HEK293T (cell line): ENCODE measurements at regions not wholly inside any gene's neighbourhood (a gene's known extent, or its start where the extent isn't known, plus 50 kb on each side); places are given as distances from the start of the nearest gene placed in this dataset.

Experiments used
- ARNT ChIP-seq: fragments of 450-650 bp; IDR thresholded peaks from 2 replicates; pipeline ENCODE4 v1.6.1; 2017; ENCODE audit warnings: mild to moderate bottlenecking
- BHLHE40 ChIP-seq: fragments of 450-650 bp; IDR thresholded peaks from 2 replicates; pipeline ENCODE4 v1.6.1; 2016; ENCODE audit warnings: mild to moderate bottlenecking, moderate library complexity, borderline replicate concordance
- CTBP1 ChIP-seq: fragments of 450-650 bp; IDR thresholded peaks from 2 replicates; pipeline ENCODE4 v1.6.1; 2016; ENCODE audit warnings: borderline replicate concordance
- ELF4 ChIP-seq: fragments of 450-650 bp; IDR thresholded peaks from 2 replicates; pipeline ENCODE4 v1.6.1; 2017; ENCODE audit warnings: antibody characterized with exemption
- FOXA1 ChIP-seq: fragments of 450-650 bp; IDR thresholded peaks from 2 replicates; pipeline ENCODE4 v1.6.1; 2016; ENCODE audit warnings: mild to moderate bottlenecking
- FOXK2 ChIP-seq: fragments of 450-650 bp; IDR thresholded peaks from 2 replicates; pipeline ENCODE4 v1.6.1; 2016; ENCODE audit warnings: mild to moderate bottlenecking
- FOXM1 ChIP-seq: fragments of 450-650 bp; IDR thresholded peaks from 2 replicates; pipeline ENCODE4 v1.6.1; 2017; ENCODE audit warnings: mild to moderate bottlenecking, borderline replicate concordance
- HDGF ChIP-seq: fragments of 450-650 bp; IDR thresholded peaks from 2 replicates; pipeline ENCODE4 v1.6.1; 2017; ENCODE audit warnings: antibody characterized with exemption, borderline replicate concordance
- L3MBTL2 ChIP-seq: fragments of 450-650 bp; conservative IDR thresholded peaks from 2 replicates; pipeline ENCODE4 v1.6.1; 2016; ENCODE audit warnings: mild to moderate bottlenecking
- SP1 ChIP-seq: fragments of 450-650 bp; IDR thresholded peaks from 2 replicates; pipeline ENCODE4 v1.6.1; 2017
- SUZ12 ChIP-seq: fragments of 450-650 bp; IDR thresholded peaks from 2 replicates; pipeline ENCODE4 v1.6.1; 2016; ENCODE audit warnings: mild to moderate bottlenecking
- TF ChIP-seq, protein P1 (sequence below): fragments of 450-650 bp; IDR thresholded peaks from 2 replicates; pipeline ENCODE4 v1.6.1; 2016

DNA sequence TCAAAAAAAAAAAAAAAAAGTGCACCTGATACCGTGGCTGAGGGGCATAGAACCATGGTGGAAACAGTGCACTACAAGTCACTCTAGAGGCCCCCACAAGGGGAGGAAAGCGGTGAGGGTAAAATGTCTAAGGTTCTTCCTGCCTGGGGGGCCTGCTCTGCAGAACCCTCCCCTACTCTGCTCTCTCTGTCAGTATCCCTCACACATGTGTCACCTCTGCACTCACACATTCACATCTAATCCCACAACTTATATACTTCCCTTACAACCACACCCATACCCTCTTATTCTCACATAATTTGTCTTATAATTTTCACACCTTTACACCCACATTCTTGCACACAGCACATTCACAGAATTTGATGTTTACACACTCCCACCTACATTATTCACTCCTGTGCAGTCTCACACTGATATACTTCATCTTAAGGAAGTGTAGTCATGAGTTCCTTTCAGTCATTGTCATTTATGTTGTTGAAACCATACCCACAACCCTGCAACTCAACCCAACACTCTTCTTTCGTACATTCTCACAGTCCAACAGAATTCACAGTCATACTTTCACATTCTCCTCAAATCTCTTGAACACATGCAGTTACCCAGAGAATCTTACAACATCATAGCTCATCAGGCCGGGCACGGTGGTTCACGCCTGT, 68.0 kb upstream of the PAX2 start:
- TF ChIP-seq FOXM1, result no peak
- TF ChIP-seq BHLHE40, result no peak
- TF ChIP-seq FOXA1, result no peak
- no peak for TF ChIP-seq SUZ12
- TF ChIP-seq, protein P1, sequence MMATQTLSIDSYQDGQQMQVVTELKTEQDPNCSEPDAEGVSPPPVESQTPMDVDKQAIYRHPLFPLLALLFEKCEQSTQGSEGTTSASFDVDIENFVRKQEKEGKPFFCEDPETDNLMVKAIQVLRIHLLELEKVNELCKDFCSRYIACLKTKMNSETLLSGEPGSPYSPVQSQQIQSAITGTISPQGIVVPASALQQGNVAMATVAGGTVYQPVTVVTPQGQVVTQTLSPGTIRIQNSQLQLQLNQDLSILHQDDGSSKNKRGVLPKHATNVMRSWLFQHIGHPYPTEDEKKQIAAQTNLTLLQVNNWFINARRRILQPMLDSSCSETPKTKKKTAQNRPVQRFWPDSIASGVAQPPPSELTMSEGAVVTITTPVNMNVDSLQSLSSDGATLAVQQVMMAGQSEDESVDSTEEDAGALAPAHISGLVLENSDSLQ, result no peak
- TF ChIP-seq SP1, result no peak
- TF ChIP-seq ELF4, result no peak
- TF ChIP-seq HDGF, result no peak
- TF ChIP-seq FOXK2, result no peak
- TF ChIP-seq L3MBTL2, result no peak
- TF ChIP-seq ARNT, result no peak
- TF ChIP-seq CTBP1, result no peak
